ENCODE measurements at regions not wholly inside any gene's neighbourhood (a gene's known extent, or its start where the extent isn't known, plus 50 kb on each side); places are given as distances from the start of the nearest gene placed in this dataset.

GRCh38 chr5:126097876-126098275 is 325.3 kb upstream of the GRAMD2B start:
- TF ChIP-seq NFIC (IDR thresholded peaks at IDR 0.05) (no peak), TCF12 (IDR thresholded peaks at IDR 0.05; ENCODE audit: low read depth) (no peak), EGR1 (IDR thresholded peaks at IDR 0.05) (no peak), YY1 (IDR thresholded peaks at IDR 0.05; ENCODE audit: low read depth) (no peak), MAX (IDR thresholded peaks at IDR 0.05) (no peak), TEAD4 (IDR thresholded peaks at IDR 0.05) (no peak), RAD21 (IDR thresholded peaks at IDR 0.05; ENCODE audit: low read depth) (no peak), FOXM1 (IDR thresholded peaks at IDR 0.05; ENCODE audit: borderline replicate concordance, low read depth) (no peak), USF1 (IDR thresholded peaks at IDR 0.05) (no peak), EP300 (IDR thresholded peaks at IDR 0.05; ENCODE audit: borderline replicate concordance) (no peak), CREB1 (IDR thresholded peaks at IDR 0.05; ENCODE audit: low read depth) (no peak), TAF1 (IDR thresholded peaks at IDR 0.05; ENCODE audit: low read depth) (no peak)

GRCh38 chr5:126098330-126099017 is 324.7 kb upstream of the GRAMD2B start:
- TF ChIP-seq YY1 (IDR thresholded peaks at IDR 0.05; ENCODE audit: low read depth) (no peak), NFIC (IDR thresholded peaks at IDR 0.05) (no peak), CREB1 (IDR thresholded peaks at IDR 0.05; ENCODE audit: low read depth) (no peak), CEBPB (IDR thresholded peaks at IDR 0.05) (no peak)

GRCh38 chr5:126099077-126099476 is 324.1 kb upstream of the GRAMD2B start:
- no peak for TF ChIP-seq CREB1 (IDR thresholded peaks at IDR 0.05; ENCODE audit: low read depth)
- no peak for TF ChIP-seq ZBTB7A (IDR thresholded peaks at IDR 0.05; ENCODE audit: low read depth)
- TF ChIP-seq CEBPB (IDR thresholded peaks at IDR 0.05): no peak
- no peak for TF ChIP-seq USF1 (IDR thresholded peaks at IDR 0.05)

GRCh38 chr5:126100767-126101166 is 322.4 kb upstream of the GRAMD2B start:
- TF ChIP-seq ZBTB7A (IDR thresholded peaks at IDR 0.05; ENCODE audit: low read depth): no peak
- peak; percentile 17; the same call in 1 of the 2 replicates for TF ChIP-seq RAD21 (IDR thresholded peaks at IDR 0.05; ENCODE audit: low read depth)

GRCh38 chr5:126101901-126102300 is 321.3 kb upstream of the GRAMD2B start:
- TF ChIP-seq TCF12 (IDR thresholded peaks at IDR 0.05; ENCODE audit: low read depth): no peak
- no peak for TF ChIP-seq ZBTB7A (IDR thresholded peaks at IDR 0.05; ENCODE audit: low read depth)
- TF ChIP-seq REST (IDR thresholded peaks at IDR 0.05; ENCODE audit: low read depth): no peak
- no peak for TF ChIP-seq YY1 (IDR thresholded peaks at IDR 0.05; ENCODE audit: low read depth)
- TF ChIP-seq TAF1 (IDR thresholded peaks at IDR 0.05; ENCODE audit: low read depth): no peak
- no peak for TF ChIP-seq CREB1 (IDR thresholded peaks at IDR 0.05; ENCODE audit: low read depth)
- no peak for TF ChIP-seq FOXM1 (IDR thresholded peaks at IDR 0.05; ENCODE audit: borderline replicate concordance, low read depth)
- TF ChIP-seq MAX (IDR thresholded peaks at IDR 0.05): no peak
- no peak for TF ChIP-seq EGR1 (IDR thresholded peaks at IDR 0.05)
- no peak for TF ChIP-seq CEBPB (IDR thresholded peaks at IDR 0.05)
- no peak for TF ChIP-seq USF1 (IDR thresholded peaks at IDR 0.05)
- no peak for TF ChIP-seq TEAD4 (IDR thresholded peaks at IDR 0.05)
- TF ChIP-seq RAD21 (IDR thresholded peaks at IDR 0.05; ENCODE audit: low read depth): no peak

GRCh38 chr5:126103050-126103449 is 320.2 kb upstream of the GRAMD2B start:
- TF ChIP-seq FOXM1 (IDR thresholded peaks at IDR 0.05; ENCODE audit: borderline replicate concordance, low read depth) (no peak), EP300 (IDR thresholded peaks at IDR 0.05; ENCODE audit: borderline replicate concordance) (no peak), ZBTB7A (IDR thresholded peaks at IDR 0.05; ENCODE audit: low read depth) (no peak), REST (IDR thresholded peaks at IDR 0.05; ENCODE audit: low read depth) (no peak), TCF12 (IDR thresholded peaks at IDR 0.05; ENCODE audit: low read depth) (no peak), YY1 (IDR thresholded peaks at IDR 0.05; ENCODE audit: low read depth) (no peak), MAX (IDR thresholded peaks at IDR 0.05) (no peak), EGR1 (IDR thresholded peaks at IDR 0.05) (no peak), RAD21 (IDR thresholded peaks at IDR 0.05; ENCODE audit: low read depth) (no peak), TAF1 (IDR thresholded peaks at IDR 0.05; ENCODE audit: low read depth) (no peak), TEAD4 (IDR thresholded peaks at IDR 0.05) (no peak), NFIC (IDR thresholded peaks at IDR 0.05) (no peak), CEBPB (IDR thresholded peaks at IDR 0.05) (no peak), CREB1 (IDR thresholded peaks at IDR 0.05; ENCODE audit: low read depth) (no peak), USF1 (IDR thresholded peaks at IDR 0.05) (no peak)
